HG02970 (cell line): ENCODE measurements at regions not wholly inside any gene's neighbourhood (a gene's known extent, or its start where the extent isn't known, plus 50 kb on each side); places are given as distances from the start of the nearest gene placed in this dataset.

ENCODE experiments used
- ATAC-seq: cut with Tn5 transposase; IDR thresholded peaks from one replicate; pipeline ENCODE4 v1.9.1; 2021; ENCODE audit warnings: mild to moderate bottlenecking, moderate library complexity, moderate number of reproducible peaks; ENCODE audit not compliant: unreplicated experiment, low FRiP score

DNA sequence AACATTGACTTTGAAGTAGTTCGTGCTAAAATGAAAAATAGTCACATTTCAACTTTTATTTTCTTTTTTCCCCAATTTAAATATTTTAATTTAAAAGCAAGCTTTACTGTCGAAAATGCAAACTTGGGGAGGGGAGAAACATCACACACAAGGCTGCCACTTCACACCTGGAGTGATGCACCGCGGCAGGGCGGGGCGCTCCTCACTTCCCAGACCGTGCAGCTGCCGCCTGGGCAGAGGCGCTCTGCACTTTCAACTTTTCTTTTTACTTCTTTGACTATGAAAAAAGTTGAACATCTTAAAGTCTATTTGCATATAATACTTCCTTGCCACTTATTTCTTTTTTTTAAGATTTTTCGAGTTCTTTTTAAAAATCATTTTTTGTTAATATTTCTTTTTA, 993.3 kb upstream of the GJE1 start:
- no peak for ATAC-seq

GRCh38 chr6:141134723-141135122, 998.0 kb upstream of the GJE1 start:
- ATAC-seq: no peak

DNA sequence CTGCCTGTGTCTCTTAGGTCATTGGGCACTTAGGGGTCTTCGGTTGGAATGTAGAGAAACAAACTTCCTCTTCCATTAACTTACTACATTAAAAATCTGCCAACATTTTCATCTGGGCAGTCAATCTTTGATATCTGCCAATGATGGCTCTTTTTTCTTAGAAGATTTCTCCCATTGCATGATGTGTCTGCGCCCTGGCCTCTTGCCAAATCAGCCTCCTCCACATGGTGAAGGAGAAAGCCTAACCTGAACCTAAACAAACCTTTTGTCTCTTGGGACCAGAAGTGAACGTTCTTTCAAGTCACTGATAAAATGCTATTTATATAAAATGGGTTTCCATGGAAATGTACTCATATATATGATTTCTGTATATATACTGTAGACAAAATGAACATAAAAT, 998.9 kb upstream of the GJE1 start:
- no peak for ATAC-seq

- ATAC-seq: no peak
Measured at GRCh38 chr6:141133346-141133745, 999.4 kb upstream of the GJE1 start.

- no peak for ATAC-seq
Measured at GRCh38 chr6:141131616-141132015, 1001.1 kb upstream of the GJE1 start.

- ATAC-seq: no peak
Measured at GRCh38 chr6:141123497-141123896, 1009.2 kb upstream of the GJE1 start.

- no peak for ATAC-seq
Measured at GRCh38 chr6:141123049-141123448, 1009.7 kb upstream of the GJE1 start.

GRCh38 chr6:141118991-141119390, 1013.7 kb upstream of the GJE1 start:
- ATAC-seq: no peak

- no peak for ATAC-seq
Measured at GRCh38 chr6:141117874-141118273, 1014.9 kb upstream of the GJE1 start.

DNA sequence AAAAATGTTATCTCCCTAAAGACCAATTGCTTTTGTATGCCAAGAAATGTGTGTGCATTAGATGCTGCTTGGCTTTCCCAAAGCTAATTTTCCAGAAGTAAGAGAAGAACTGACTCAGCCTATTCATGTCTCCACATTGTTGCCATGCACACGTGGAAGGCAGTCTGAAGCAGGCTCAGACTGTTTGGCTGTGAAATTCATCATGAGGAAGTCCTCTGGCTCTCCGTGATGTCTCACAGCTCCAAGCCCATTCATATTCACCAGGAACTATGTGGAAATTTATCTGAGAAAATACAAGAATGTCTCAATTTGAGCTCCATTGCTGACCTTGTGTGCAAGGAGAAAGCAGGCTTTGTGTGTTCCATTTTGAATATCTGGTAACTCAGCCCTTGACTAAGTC, 1022.2 kb upstream of the GJE1 start:
- ATAC-seq: no peak

- no peak for ATAC-seq
Measured at GRCh38 chr6:141107591-141108160, 1025.0 kb upstream of the GJE1 start.

DNA sequence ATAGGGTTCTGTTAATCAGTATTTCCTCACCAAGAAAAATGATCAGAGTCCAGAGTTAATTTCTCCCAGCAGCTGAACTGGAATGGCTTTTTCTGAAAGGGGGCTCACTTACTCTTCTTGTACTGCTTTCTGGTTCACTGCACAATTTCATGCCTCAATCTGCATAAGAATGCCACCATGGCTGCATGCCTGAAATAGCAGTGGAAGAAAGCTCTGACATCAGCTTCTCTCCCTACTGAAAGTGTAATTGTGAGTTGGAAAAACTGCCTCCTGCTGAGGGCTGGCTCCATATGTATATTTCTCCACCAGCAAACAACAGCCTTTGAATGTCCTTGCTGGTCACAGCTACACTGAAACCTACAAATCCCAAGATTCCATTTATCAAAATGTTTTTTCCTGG, 1027.2 kb upstream of the GJE1 start:
- ATAC-seq: no peak

GRCh38 chr6:141103246-141103645, 1029.5 kb upstream of the GJE1 start:
- ATAC-seq: no peak

GRCh38 chr6:141097471-141097870, 1035.3 kb upstream of the GJE1 start:
- ATAC-seq: no peak

- no peak for ATAC-seq
Measured at GRCh38 chr6:141095308-141095707, 1037.4 kb upstream of the GJE1 start.

GRCh38 chr6:141088171-141088570, 1044.6 kb upstream of the GJE1 start:
- no peak for ATAC-seq

- peak; percentile 84 for ATAC-seq
Measured at GRCh38 chr6:141077355-141078333, 1055.1 kb upstream of the GJE1 start.

DNA sequence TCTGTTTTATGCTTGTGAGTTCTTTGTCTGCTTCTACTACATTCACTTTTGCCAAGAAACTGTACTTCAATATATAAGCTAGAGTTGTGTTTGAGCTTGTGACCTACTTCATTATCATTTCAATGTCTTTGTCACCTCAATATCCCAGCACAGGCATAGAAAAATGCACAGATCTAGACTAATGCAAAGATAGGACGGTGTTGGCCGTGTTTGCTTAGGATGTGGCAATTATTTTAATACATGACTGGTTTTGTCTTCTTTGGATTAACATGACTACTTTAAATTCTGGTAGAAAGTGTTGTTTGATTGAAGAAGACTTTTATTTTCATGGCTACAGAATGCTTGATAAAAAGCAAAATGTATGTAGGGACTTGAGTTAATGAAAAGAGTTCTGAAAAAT, 1075.0 kb upstream of the GJE1 start:
- no peak for ATAC-seq

DNA sequence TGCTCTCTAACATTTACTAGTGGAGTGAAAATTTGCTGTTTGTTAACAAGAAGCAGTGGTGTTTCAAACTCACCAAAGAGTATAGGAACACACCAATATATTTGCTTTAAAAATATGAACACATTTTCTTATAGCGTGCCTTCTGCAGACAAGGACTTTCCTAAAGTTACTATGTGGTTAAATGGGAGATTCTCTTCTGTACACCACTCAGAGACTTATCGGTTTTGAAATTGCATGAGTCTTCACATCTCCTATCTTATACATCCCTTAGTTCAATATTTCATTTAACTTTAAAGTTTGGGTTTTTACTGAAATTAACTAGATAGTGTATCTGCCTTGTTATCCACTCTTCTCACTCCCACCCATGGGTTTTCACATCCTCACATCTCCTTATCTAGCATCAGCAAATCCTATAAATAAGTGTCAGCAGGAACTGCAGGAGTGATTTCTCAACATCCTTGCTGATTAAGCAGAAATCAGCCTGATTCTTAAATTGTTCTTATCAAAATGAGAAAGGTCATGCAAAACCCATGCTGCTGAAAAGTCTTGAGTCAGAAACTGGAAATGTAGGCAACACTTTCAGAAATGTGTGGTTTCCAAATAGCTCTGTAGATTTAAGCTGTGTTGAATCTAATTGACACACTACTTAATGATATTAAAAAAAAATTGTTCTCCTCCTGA, 1075.6 kb upstream of the GJE1 start:
- ATAC-seq: no peak

GRCh38 chr6:141050471-141050870, 1082.3 kb upstream of the GJE1 start:
- no peak for ATAC-seq

- no peak for ATAC-seq
Measured at GRCh38 chr6:141048451-141048850, 1084.3 kb upstream of the GJE1 start.
